ENCODE measurements at regions not wholly inside any gene's neighbourhood (a gene's known extent, or its start where the extent isn't known, plus 50 kb on each side); places are given as distances from the start of the nearest gene placed in this dataset.

DNA sequence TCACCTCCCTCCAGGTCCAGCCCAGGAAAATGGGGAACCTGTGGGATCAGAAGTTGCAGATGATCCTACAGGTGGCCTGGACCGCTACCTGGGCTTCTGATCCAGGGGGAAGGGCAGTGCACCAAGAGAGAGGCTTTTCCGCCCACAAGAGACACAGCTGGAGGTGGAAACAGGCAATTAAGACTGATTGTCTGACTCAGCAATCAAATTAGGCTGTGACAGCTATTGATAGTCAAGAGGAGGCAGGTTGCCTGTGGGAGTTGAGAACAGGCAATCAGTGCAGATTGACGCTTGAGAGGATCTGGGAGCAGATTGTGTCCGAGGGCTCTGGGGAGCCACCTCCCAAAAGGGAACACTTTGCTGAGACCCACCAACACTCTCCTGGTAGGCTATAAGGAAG is 71.1 kb upstream of the SLC44A1 start:
- TF ChIP-seq, protein P1, sequence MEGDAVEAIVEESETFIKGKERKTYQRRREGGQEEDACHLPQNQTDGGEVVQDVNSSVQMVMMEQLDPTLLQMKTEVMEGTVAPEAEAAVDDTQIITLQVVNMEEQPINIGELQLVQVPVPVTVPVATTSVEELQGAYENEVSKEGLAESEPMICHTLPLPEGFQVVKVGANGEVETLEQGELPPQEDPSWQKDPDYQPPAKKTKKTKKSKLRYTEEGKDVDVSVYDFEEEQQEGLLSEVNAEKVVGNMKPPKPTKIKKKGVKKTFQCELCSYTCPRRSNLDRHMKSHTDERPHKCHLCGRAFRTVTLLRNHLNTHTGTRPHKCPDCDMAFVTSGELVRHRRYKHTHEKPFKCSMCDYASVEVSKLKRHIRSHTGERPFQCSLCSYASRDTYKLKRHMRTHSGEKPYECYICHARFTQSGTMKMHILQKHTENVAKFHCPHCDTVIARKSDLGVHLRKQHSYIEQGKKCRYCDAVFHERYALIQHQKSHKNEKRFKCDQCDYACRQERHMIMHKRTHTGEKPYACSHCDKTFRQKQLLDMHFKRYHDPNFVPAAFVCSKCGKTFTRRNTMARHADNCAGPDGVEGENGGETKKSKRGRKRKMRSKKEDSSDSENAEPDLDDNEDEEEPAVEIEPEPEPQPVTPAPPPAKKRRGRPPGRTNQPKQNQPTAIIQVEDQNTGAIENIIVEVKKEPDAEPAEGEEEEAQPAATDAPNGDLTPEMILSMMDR (conservative IDR thresholded peaks at IDR 0.05; ENCODE audit: low read length), result no peak
- TF ChIP-seq EZH2phosphoT487 (IDR thresholded peaks at IDR 0.05; ENCODE audit: borderline replicate concordance, low read depth, low read length), result no peak

Measured in OCI-LY7 (cell line).